H4 (cell line): ENCODE measurements at regions not wholly inside any gene's neighbourhood (a gene's known extent, or its start where the extent isn't known, plus 50 kb on each side); places are given as distances from the start of the nearest gene placed in this dataset.
A peak's percentile ranks its signal among the peaks of the same experiment; 100 is the strongest.

Experiments
- DNase-seq: peaks from one replicate; pipeline ENCODE4 v3.0.0-alpha.2; 2015; ENCODE audit warnings: low spot score

DNA sequence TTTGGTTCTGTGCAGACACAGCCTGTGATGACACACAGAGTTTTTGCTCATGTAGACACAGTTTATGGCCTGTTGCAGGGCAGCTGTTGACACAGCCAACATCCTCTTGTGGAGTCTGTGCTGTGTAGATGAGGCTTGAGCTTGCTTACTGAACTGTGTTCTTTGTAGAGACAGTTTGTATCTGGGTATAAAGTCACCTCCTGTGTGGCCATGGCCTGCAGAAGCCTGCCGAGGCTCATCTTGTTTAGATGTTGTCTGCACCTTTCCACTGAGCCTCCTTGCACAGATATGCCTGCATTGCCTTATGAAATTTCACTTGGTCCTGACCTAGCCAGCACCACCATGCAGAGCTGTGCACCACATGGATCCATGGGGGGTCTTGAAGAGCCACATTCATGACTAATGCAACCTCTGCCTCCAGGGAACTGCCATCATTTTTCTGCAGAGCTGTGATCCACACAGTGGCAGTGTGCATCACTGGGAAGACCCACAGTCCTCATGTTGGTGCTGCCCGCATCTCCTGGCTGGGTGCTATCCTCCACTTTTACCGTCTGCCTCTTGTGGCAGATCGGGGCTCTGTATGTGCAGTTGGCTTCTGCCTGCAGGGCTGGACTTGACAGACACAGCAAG is 198.0 kb upstream of the MAMLD1 start:
- no peak for DNase-seq

DNA sequence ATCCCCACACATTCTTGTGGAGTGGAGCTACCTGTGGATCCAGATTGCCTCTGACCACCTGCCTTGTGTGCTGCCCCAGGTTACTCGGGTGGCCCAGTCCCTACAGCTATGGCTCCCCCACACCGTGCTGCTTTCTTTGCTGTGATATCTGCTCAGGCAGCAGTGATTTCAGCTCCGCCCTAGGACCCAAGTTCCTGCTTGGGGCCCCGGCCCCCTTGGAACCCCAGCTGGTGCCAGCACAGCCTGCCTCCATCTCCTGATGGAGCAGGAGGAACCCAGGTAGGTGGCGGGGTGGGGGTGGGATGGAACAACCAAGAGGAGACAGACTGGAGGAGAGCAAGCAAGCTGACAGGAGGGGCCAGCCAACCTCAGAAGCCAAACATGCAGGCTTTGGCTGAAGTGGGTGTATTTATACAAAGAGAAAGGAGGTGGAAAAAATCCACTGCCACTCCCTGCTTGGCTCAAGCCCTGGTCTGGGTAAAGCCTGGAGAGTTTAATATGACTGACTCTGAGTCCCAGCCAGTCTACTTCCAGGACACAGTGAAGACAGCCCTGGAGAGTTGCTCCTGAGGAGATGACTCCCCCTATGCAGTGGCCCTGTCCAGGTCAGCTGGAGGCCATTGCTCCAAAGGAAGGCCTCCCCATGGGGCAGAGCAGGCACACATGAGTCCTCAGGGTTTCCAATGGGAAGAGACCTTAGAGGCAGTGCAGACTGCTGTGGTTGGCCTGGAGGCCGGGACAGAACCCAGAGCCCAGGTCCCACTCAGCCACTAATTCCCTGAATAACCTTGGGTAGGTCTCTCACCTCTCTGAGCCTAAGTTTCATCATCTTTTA is 197.1 kb upstream of the MAMLD1 start:
- DNase-seq: no peak

DNA sequence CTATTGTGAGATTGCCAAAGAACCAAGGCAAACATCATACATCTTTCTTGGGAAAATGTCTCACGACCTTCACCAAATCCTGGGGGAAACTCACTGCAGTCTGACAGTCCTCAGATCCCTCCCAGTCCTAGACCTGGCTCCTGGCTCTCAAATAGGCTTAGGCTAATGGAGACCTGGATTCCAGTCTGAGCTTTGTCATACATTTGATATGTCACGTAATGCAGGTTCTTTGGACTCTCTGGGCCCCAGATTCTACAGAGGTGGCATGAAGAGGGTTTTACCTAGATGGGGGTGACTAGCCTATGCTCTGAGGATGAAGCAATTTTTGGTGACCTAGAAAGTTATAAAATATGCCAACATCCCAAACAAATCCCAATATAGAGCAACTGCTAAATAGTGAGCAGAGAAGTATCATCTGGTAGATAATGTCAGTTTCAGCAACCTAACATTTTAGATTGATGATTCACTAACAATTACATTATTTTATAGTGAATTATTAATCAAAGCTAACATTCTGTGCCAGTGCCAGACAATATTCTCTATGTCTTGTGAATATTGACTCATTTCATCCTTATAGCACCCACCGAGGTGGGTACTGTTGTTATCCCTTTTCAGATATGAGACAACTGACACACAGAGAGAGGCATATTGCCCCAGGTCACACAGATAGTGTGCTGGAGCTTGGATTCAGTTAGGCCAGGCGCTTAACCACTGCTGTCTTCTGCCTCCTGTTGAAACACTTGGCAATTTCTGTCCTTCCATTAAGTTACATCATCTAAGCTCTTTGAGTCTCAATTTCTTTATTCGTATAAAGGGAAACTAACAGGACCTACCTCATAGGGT is 195.4 kb upstream of the MAMLD1 start:
- DNase-seq: no peak

DNA sequence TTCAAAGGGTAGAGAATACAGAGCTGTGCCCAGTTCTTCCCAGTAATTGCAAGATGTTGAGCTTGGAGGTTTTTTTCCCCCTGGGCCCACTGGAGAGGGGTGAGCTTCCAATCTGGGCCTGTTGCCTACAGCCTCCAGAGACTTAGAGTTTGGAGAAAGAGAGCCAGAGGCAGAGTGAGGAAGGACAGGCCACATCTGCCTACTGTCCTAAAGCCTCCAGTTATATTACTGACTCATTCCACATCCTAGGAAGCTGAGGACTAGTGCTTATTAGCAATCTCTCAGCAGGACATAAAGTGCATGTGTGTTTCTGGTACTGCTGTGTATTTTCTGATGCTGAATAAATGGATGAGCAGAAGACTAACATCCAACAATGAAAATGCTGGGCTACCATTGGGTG is 181.0 kb upstream of the MAMLD1 start:
- DNase-seq: no peak

DNA sequence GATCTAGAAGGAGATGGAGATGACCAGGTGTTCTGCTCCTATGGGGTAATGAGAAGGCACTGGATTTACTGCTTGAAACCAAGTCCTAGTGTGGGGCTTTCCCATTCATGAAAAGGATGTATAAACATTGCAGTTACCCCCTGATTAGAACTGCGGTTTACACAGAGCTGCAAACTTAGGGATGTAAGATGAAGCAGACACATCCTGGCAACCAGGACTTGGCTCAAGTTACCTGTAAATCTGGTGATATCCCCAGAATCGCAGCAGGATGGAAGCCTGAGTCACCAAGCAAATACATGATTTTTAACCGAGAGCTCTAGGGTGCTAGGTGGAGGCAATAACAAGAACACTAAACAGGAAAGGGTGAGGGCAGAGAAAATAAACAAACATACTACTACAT is 178.6 kb upstream of the MAMLD1 start:
- DNase-seq: peak; percentile 61

DNA sequence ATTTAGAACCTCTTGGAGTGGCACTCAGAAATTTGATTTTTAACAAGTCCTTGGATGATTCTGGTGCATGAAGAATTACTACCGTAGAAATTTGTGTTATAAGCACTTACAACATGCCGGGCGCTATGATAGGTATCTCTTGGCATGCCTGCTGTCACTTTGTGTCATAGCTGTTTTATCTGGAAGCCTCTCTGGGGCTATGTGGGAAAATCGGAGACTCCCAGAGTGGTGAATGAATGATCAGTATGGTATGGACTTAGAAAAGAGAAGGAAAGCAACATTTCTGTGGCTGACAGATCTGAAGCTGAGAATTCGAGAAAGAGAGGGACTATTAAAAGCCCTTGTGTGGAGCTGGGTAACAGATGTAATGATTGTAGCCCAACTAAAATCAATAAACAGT is 177.4 kb upstream of the MAMLD1 start:
- no peak for DNase-seq

DNA sequence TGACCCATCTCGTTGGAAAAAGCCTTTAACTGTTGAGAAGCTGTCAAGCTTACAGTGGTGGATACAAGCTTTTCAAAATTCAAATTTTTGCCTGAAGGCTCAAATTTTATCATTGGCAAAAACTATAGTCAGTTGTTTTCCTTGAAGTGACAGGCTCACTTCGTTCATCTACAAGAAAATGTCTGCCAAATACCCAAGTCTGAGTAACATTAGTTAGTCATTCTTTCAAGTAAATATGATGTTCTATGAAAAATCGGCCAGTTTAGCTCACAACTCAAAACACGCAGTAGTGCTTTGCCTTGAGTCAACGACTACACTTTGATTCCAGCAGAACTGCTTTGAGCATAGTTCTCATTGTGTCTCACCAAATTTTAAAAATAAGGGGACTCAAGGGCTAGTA is 170.3 kb upstream of the MAMLD1 start:
- DNase-seq: no peak

DNA sequence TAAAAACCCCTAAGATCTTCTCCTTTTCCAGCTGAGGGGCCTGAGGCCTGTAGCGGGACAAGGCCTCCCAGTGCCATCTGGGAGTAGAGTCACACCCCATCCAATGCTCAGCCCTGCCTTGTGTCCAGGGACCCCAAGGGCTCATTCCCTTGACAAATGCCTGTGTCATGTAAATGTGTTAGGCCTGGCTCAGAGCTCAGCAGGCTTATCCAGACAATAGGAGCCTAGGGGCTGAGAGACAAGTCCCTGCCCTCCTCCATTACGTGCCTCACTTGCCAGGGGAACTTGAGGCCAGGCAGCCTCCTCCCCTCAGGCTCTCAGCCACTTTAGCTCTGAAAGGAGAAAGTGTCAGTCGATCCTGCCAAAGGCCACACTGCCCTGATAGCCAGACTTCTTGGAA is 166.8 kb upstream of the MAMLD1 start:
- no peak for DNase-seq

DNA sequence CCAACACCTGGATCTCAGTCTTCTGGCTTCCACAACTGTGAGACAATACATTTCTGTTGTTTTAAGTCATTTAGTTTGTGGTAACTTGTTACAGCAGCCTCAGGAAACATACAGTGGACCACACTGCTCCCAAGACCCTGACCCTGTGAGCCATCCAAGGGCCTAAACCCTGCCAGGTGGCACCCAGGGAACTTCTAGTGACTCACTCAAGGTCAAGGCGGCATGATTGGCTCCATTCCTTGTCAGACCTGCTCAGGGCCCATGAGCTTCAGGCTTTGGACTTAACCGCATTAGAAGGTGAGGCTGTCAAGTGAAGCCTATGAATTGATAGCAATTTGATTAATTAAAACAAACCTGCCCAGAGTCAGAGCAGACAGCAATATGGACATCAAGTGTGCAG is 165.7 kb upstream of the MAMLD1 start:
- no peak for DNase-seq

DNA sequence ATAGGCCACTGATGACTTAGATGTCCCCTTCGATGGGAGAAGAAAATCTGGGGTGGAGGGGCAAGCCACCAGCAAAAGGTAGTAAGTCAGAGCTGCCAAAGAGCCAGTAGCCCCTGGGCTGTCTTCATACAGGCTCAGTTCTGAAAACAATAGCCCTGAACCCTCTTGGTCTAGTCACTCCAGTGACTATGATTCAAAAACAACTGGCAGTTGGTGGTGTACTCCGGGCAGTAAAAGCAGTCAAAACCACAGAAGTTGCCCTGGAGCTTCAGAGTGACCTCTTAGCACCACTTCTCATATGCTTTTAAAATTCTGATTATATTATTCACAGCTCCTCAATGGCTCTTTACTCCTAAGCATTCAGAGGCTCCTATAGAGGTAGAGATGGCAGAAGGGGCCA is 164.3 kb upstream of the MAMLD1 start:
- DNase-seq: no peak

DNA sequence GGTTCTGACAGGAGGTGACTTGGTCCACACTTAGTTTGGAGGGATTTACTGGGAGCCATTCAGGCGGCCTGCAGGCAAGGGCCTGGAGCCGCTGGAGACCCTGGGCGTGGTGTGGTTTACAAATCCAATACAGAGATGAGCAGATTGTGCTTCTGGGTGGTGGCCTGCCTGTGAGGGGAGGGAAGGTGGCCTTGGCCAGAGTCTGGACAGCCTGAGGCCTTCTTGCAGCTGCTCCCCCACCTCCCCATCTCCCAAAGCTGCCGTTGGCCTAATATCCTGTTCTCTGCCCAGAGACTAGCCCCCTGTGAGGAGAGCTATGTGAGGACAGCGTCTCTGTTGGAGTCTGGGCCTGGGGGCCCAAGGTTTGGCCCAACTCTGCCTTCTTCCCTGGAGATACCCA is 163.9 kb upstream of the MAMLD1 start:
- no peak for DNase-seq

DNA sequence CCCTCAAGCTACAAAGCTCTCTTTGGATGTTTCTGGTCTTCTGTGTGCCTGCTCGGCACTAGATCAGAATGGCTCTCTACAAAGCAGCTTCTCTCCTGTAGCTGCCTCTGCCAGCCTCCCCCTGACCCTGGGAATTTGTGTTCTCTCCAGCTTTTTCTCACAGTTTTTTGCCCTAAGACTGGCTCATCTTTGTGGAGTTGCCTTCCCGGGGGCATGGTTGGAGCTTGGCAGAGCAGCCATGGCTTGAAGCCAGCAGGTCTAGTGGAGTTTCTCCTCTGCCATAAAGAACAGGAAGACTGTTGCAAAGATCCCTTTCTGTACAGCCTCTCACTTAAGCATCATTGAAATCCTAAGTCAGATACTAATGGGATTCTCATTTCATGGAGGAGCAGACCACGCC is 163.3 kb upstream of the MAMLD1 start:
- no peak for DNase-seq

DNA sequence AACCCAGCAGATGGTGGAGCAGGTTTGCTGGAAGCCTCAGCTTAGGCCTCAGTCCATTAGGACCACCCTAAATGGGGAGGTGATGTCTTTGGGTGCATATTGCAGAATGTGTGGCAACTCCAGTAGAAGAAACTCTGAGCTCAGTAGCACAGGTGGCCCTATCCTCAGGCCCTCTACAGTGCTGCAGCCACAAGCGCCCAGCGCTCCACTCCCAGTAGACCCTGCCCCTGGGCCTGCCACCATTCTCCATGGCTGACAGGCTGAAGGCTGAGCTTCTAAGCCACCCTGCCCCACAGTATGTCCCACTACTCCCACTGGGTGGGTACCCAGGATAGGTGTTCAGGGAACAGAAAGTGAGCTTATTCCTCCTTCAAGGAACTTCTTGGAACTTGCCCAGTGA is 162.8 kb upstream of the MAMLD1 start:
- no peak for DNase-seq

DNA sequence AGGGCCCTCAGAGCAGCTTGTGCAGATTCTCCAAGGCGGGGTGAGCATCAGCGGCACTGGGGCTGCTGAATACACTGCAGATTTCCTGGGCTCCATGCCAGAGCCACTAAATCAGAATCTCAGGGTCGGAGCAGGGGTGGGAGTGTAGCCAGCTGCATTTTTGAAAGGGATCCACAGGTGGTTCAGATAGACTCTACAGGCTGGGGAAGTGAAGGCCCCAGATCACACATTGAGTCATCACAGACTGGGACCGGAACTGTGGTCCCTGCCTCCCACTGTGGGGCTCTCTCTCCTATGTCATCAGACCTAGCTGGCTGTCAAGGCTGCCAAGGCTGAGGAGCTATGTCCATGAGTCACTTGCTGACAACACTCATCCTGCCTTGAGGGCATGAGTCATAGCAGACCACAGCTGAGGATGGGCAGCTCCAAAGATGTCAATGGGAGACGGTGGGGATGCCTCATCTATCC is 162.3 kb upstream of the MAMLD1 start:
- DNase-seq: peak; percentile 90

DNA sequence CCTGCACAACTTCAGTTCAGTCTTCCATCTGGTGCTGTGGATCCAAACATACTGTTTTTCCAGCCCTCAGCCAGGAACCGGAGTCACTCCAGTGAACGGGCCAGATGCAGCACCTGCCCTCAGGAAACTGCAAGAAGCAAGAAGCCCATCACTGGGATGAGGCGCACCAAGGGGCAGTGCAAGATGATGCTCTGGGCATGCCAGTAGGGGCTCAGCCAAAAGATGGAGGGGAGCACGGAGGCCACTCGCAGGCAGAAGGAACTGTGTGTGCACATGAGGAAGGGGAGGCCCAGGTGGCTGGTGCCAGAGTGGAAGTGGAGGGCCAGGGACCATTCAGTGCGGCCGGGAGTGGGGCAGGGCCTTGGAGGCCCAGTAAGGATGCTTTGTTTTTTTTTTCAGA is 161.7 kb upstream of the MAMLD1 start:
- no peak for DNase-seq

DNA sequence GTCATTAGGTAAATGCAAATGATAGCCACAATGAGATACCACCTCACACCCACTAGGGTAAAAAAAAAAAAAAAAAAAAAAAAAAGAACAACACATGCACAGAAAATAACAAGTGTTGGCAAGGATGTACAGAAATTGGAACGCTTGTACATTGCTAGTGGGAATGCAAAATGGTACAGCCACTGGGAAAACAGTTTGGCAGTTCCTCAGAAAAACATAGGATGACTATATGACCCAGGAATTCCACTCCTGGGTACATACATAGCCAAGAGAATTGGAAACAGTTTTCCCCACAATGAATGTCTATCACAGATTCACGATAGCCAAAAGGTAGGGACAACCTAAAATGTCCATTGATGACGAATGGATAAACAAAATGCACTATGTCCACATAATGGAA is 161.3 kb upstream of the MAMLD1 start:
- no peak for DNase-seq

DNA sequence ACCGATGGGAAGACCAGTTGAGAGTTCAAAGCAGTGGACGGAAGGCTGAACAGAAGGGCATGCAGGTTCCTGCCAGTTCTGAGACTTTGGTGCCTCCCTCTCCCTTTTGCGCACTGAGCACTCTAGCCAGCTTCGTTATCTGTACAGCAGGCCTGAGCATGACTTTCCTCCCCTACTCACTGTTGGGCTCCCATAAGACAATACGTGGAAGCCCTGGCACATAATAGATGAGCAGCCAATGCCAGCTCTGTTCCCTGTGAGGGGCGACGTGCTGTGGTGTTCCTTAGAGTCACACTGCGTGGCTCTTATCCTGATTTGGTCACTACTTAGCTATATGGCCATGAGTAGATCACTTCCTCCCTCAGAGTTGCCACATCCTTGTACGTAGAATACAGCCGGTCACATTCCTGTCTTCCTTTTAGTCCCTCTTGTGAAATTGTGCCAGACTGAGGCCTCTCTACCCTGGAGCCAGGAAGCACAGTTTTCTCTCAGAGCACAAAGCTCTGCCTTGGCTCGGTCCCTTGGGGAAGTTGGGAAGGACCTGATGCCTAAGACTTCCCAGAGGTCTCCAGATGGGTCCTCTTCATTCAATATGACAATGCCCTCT is 160.4 kb upstream of the MAMLD1 start:
- no peak for DNase-seq

DNA sequence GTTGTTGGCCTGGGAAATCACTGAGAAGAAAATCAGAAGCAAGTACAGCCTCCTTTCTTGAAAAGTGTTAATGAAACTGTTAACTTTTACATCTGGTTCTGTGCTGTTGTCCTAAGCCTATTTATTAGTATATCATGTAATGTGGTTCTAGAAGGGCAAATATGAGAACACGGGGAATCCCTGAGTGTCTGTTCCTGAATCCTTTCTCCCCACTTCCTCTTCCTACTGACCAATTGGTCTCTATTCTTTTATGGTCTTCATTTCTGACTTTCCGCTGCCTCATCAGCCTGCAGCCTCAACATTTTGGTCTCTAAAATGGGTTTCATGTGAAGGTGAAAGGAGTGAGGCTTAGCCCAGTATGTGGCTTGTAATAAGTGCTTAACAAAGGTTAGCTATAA is 159.9 kb upstream of the MAMLD1 start:
- no peak for DNase-seq

DNA sequence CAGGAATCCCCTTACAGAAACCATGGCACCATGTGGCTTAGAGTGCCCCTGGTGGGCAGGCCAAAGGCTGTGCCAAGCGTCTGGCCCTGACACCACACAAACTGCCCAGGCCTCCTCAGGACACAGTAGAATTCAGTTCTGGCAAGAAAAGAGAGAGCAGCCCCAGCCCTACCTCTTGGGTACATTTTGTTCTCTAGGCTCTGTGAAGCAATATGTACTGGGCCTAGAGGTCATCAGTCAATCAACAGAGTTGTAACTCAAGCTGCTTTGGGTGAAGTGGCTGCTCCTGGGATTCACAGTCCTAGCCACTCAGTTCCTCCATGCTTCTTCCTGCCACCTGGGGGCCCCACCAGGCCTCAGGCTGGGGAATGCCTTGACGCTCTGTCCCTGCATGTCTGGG is 158.1 kb upstream of the MAMLD1 start:
- DNase-seq: no peak

DNA sequence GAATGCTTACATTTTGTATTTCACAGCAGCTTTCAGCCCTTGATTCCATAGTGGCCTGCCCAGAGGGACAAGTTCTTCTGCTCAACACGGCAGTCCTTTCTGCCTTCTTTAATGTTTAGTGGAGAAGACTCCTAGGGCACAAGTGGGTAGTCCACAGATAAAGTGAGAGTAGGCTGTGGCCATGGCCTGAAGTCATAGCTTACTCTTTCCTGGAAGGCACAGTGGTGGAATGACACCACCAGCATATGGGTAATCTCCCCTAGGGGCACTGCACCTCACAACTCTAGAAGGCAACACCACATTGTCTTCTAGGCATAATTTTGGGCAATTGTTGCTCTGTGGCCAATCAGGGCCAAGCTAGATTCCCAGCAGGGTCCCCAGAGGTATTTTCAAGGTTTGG is 155.4 kb upstream of the MAMLD1 start:
- no peak for DNase-seq

DNA sequence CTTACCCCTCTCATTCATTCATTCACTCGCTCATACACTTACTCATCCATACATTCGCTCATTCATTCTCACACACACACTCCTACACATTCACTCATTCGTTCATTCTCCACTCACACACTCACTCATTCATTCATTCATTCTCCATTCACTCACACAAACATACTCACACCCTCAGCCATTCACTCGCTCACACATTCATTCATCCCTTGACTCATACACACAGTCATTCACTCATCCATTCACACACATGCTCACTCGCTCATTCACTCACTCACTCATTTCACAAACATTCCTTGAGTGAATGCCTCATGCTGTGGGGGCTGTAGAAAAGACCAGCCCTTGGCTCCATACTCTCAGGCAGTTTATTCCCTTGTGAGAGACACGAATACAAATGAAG is 151.1 kb upstream of the MAMLD1 start:
- DNase-seq: no peak
